Myocyte (in vitro differentiated cells): ENCODE measurements at regions not wholly inside any gene's neighbourhood (a gene's known extent, or its start where the extent isn't known, plus 50 kb on each side); places are given as distances from the start of the nearest gene placed in this dataset.

ENCODE experiments used
- DNase-seq: peaks from one replicate; pipeline ENCODE4 v3.0.0-alpha.2; 2012; ENCODE audit warnings: low read depth

- DNase-seq, result no peak
Measured at GRCh38 chr11:15726893-15727519, 612.3 kb downstream of the INSC start.

- no peak for DNase-seq
Measured at GRCh38 chr11:15727520-15727914, 612.8 kb downstream of the INSC start.

GRCh38 chr11:15728207-15728606 lies 613.5 kb downstream of the INSC start:
- no peak for DNase-seq

GRCh38 chr11:15730263-15730994 lies 615.7 kb downstream of the INSC start:
- DNase-seq, result no peak

GRCh38 chr11:15730995-15731385 lies 616.3 kb downstream of the INSC start:
- DNase-seq, result no peak

- DNase-seq, result no peak
Measured at GRCh38 chr11:15735706-15736105, 620.6 kb downstream of the SOX6 start.

GRCh38 chr11:15737320-15737719 lies 619.0 kb downstream of the SOX6 start:
- no peak for DNase-seq

- no peak for DNase-seq
Measured at GRCh38 chr11:15738931-15739330, 617.4 kb downstream of the SOX6 start.

GRCh38 chr11:15742626-15743519 lies 613.5 kb downstream of the SOX6 start:
- no peak for DNase-seq

GRCh38 chr11:15744693-15745092 lies 611.7 kb downstream of the SOX6 start:
- DNase-seq, result no peak

GRCh38 chr11:15745266-15745665 lies 611.1 kb downstream of the SOX6 start:
- no peak for DNase-seq

GRCh38 chr11:15747671-15748070 lies 608.7 kb downstream of the SOX6 start:
- DNase-seq, result no peak

- no peak for DNase-seq
Measured at GRCh38 chr11:15748132-15748531, 608.2 kb downstream of the SOX6 start.

- no peak for DNase-seq
Measured at GRCh38 chr11:15748741-15749140, 607.6 kb downstream of the SOX6 start.

- DNase-seq, result no peak
Measured at GRCh38 chr11:15750535-15751308, 605.6 kb downstream of the SOX6 start.

GRCh38 chr11:15754221-15754620 lies 602.1 kb downstream of the SOX6 start:
- DNase-seq, result no peak

GRCh38 chr11:15757048-15757698 lies 599.2 kb downstream of the SOX6 start:
- no peak for DNase-seq

- DNase-seq, result no peak
Measured at GRCh38 chr11:15758857-15759465, 597.4 kb downstream of the SOX6 start.

- no peak for DNase-seq
Measured at GRCh38 chr11:15761235-15761634, 595.1 kb downstream of the SOX6 start.

GRCh38 chr11:15764326-15764725 lies 592.0 kb downstream of the SOX6 start:
- DNase-seq, result no peak
